ENCODE measurements at regions not wholly inside any gene's neighbourhood (a gene's known extent, or its start where the extent isn't known, plus 50 kb on each side); places are given as distances from the start of the nearest gene placed in this dataset.

- TF ChIP-seq POLR2A (IDR thresholded peaks at IDR 0.05; ENCODE audit: low read depth, low read length) (no peak), POLR2AphosphoS5 (IDR thresholded peaks at IDR 0.05; ENCODE audit: low read depth, low read length) (no peak), TAF1 (IDR thresholded peaks at IDR 0.05; ENCODE audit: borderline replicate concordance, low read depth, low read length) (no peak)
Observed at GRCh38 chr22:46035380-46035741, 58.4 kb upstream of the WNT7B start.

All from GM12892 (cell line).